Mesenchymal stem cell (in vitro differentiated cells and primary cell): ENCODE measurements at regions not wholly inside any gene's neighbourhood (a gene's known extent, or its start where the extent isn't known, plus 50 kb on each side); places are given as distances from the start of the nearest gene placed in this dataset.

Experiments used
- DNase-seq: peaks from one replicate; pipeline ENCODE4 v3.0.0-alpha.2; 2013
- H2AFZ ChIP-seq: one replicate; pipeline ENCODE4 v1.6.1; 2013; ENCODE audit warnings: low read depth, mild to moderate bottlenecking, control low read depth, inconsistent platforms, low read length, moderate library complexity
- H2AK5ac ChIP-seq: 2 replicates; pipeline ENCODE4 v1.6.1; 2013; ENCODE audit warnings: low read length, moderate library complexity, mild to moderate bottlenecking, inconsistent platforms; ENCODE audit not compliant: severe bottlenecking
- H2BK120ac ChIP-seq: one replicate; pipeline ENCODE4 v1.6.1; 2013; ENCODE audit warnings: low read depth, mild to moderate bottlenecking, inconsistent platforms, low read length, moderate library complexity
- H2BK12ac ChIP-seq, 2 experiments: one replicate each; pipeline ENCODE4 v1.6.1; 2013; ENCODE audit warnings: inconsistent platforms in 2 of 2, low read length in 2 of 2, mild to moderate bottlenecking in 2 of 2, moderate library complexity in 2 of 2, control low read depth in 1 of 2
- H2BK15ac ChIP-seq: one replicate; pipeline ENCODE4 v1.6.1; 2013; ENCODE audit warnings: mild to moderate bottlenecking, low read depth, inconsistent platforms; ENCODE audit not compliant: poor library complexity, severe bottlenecking
- H2BK5ac ChIP-seq: 2 replicates; pipeline ENCODE4 v1.6.1; 2013; ENCODE audit warnings: low read depth, mild to moderate bottlenecking, low read length, control low read depth, inconsistent platforms; ENCODE audit not compliant: poor library complexity, severe bottlenecking
- H3K14ac ChIP-seq, 2 experiments: one replicate each; pipeline ENCODE4 v1.6.1; 2013; ENCODE audit warnings: inconsistent platforms in 2 of 2, low read length in 2 of 2, control low read depth in 1 of 2, mild to moderate bottlenecking in 1 of 2, moderate library complexity in 1 of 2
- H3K18ac ChIP-seq, 2 experiments: one replicate each; pipeline ENCODE4 v1.6.1; 2013; ENCODE audit warnings: inconsistent platforms in 2 of 2, low read length in 2 of 2, control low read depth in 1 of 2, low read depth in 1 of 2, mild to moderate bottlenecking in 1 of 2
- H3K23ac ChIP-seq, 2 experiments: one replicate each; pipeline ENCODE4 v1.6.1; 2013; ENCODE audit warnings: inconsistent platforms in 2 of 2, low read length in 2 of 2, mild to moderate bottlenecking in 2 of 2, moderate library complexity in 2 of 2, control low read depth in 1 of 2
- H3K27ac ChIP-seq: 2 replicates; pipeline ENCODE4 v1.5.1; 2013; ENCODE audit warnings: mild to moderate bottlenecking, moderate library complexity, low read length, control low read depth, inconsistent platforms; ENCODE audit not compliant: poor library complexity, severe bottlenecking
- H3K27me3 ChIP-seq, 2 experiments: 2 replicates each; pipeline versions ENCODE4 v1.6.1 to v1.7.0; 2013; ENCODE audit warnings: low read length in 2 of 2, mild to moderate bottlenecking in 2 of 2, moderate library complexity in 2 of 2, control low read depth in 1 of 2, inconsistent platforms in 1 of 2; ENCODE audit not compliant: control insufficient read depth in 1 of 2, insufficient read depth in 1 of 2
- H3K36me3 ChIP-seq, 2 experiments: 2 replicates each; pipeline versions ENCODE4 v1.6.1 to v1.7.0; 2013; ENCODE audit warnings: low read length in 2 of 2, control low read depth in 1 of 2, inconsistent platforms in 1 of 2, low read depth in 1 of 2, mild to moderate bottlenecking in 1 of 2; ENCODE audit not compliant: insufficient read depth in 2 of 2, control insufficient read depth in 1 of 2
- H3K4ac ChIP-seq, 2 experiments: one replicate each; pipeline ENCODE4 v1.6.1; 2013; ENCODE audit warnings: inconsistent platforms in 2 of 2, low read length in 2 of 2, mild to moderate bottlenecking in 2 of 2, moderate library complexity in 2 of 2, control low read depth in 1 of 2, low read depth in 1 of 2
- H3K4me1 ChIP-seq: 2 replicates; pipeline ENCODE4 v1.6.1; 2013; ENCODE audit warnings: low read depth, low read length, control low read depth; ENCODE audit not compliant: control insufficient read depth, insufficient read depth
- H3K4me2 ChIP-seq: 2 replicates; pipeline ENCODE4 v1.6.1; 2013; ENCODE audit warnings: low read length, mild to moderate bottlenecking, inconsistent platforms; ENCODE audit not compliant: poor library complexity, severe bottlenecking
- H3K4me3 ChIP-seq, 2 experiments: 2 replicates each; pipeline versions ENCODE4 v1.5.1 to v1.7.0; 2013; ENCODE audit warnings: low read length in 2 of 2, mild to moderate bottlenecking in 2 of 2, control low read depth in 1 of 2, low read depth in 1 of 2; ENCODE audit not compliant: insufficient read depth in 1 of 2
- H3K79me1 ChIP-seq: replicated peaks from 2 replicates; pipeline ENCODE4 v1.6.1; 2013; ENCODE audit warnings: mild to moderate bottlenecking, control low read depth, low read length, inconsistent platforms; ENCODE audit not compliant: poor library complexity, severe bottlenecking
- H3K9ac ChIP-seq: 2 replicates; pipeline ENCODE4 v1.7.0; 2013; ENCODE audit warnings: mild to moderate bottlenecking, low read length, moderate library complexity
- H3K9me3 ChIP-seq: 2 replicates; pipeline ENCODE4 v1.7.0; 2013; ENCODE audit warnings: mild to moderate bottlenecking, low read length; ENCODE audit not compliant: control insufficient read depth
- H4K8ac ChIP-seq: one replicate; pipeline ENCODE4 v1.6.1; 2013; ENCODE audit warnings: inconsistent platforms, mild to moderate bottlenecking, low read length, moderate library complexity
- H4K91ac ChIP-seq: one replicate; pipeline ENCODE4 v1.6.1; 2013; ENCODE audit warnings: mild to moderate bottlenecking, low read length, inconsistent platforms
- WGBS: methylation state at CpG from one replicate; pipeline ENCODE4 v1.1.7; 2013; ENCODE audit warnings: mixed read lengths; 5-methylcytosine and 5-hydroxymethylcytosine counted together

DNA sequence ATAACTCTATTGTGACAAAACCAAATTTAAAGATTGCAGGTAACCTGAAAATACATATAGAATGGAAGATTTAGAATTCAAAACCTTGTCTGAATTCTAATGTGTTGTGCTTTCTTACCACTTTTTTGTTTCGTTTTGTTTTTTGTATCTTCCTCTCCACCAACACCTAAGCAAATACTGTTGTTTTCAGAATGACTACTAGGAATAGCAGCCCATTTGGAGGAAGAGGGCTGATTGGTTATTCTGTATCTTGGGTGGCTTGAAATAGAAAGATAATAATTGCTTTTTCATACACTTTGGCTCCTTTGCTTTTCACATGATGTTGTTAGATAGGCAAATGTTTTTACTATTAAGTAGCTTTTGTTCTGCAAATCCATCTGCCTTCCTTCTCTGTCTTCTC, 61.0 kb upstream of the LRRC7 start:
- no peak overlapping the region for H3K4me2 ChIP-seq
- no peaks in the 10 kb centered on the region for H3K4me1 ChIP-seq
- H2BK12ac ChIP-seq, result no peak overlapping the region
- no peak overlapping the region for H2BK120ac ChIP-seq
- H3K79me1 ChIP-seq, result no peaks in the 10 kb centered on the region
- H3K27ac ChIP-seq, result no peak overlapping the region
- H3K18ac ChIP-seq, result no peak overlapping the region
- H2BK5ac ChIP-seq, result no peak overlapping the region
- H3K9me3 ChIP-seq, result no peaks in the 10 kb centered on the region
- H2AFZ ChIP-seq, result no peak overlapping the region
- H3K23ac ChIP-seq, result no peak overlapping the region
- no peak overlapping the region for H3K4ac ChIP-seq
- no peak for DNase-seq
- no peak overlapping the region for H4K8ac ChIP-seq
- no peak overlapping the region for H3K14ac ChIP-seq
- no peak overlapping the region for H2BK15ac ChIP-seq
- no CpG with 5 or more reads among the region's 1 CpG for WGBS
- no peak overlapping the region for H2AK5ac ChIP-seq
- no peak overlapping the region for H3K4me3 ChIP-seq
- peaks cover 0 to 4% of the 10 kb centered on the region in 2 experiments for H3K27me3 ChIP-seq
- H3K9ac ChIP-seq, result no peak overlapping the region
- no peaks in the 10 kb centered on the region for H3K36me3 ChIP-seq
- no peak overlapping the region for H4K91ac ChIP-seq

GRCh38 chr1:69510026-69510425, 57.7 kb upstream of the LRRC7 start:
- Histone ChIP-seq H3K79me1 (no peaks in the 10 kb centered on the region), H3K14ac (no peak overlapping the region), H2BK15ac (no peak overlapping the region), H2AFZ (no peak overlapping the region), H3K4me3 (no peak overlapping the region), H3K9ac (no peak overlapping the region), H3K23ac (no peak overlapping the region), H2BK5ac (no peak overlapping the region), H2BK120ac (no peak overlapping the region), H2BK12ac (no peak overlapping the region), H3K4me2 (no peak overlapping the region), H3K18ac (no peak overlapping the region), H4K91ac (no peak overlapping the region), H4K8ac (no peak overlapping the region), H3K36me3 (no peaks in the 10 kb centered on the region), H3K9me3 (no peaks in the 10 kb centered on the region), H2AK5ac (no peak overlapping the region), H3K27me3 (peaks cover 0 to 4% of the 10 kb centered on the region in 2 experiments), H3K27ac (no peak overlapping the region), H3K4ac (no peak overlapping the region), H3K4me1 (no peaks in the 10 kb centered on the region)
- DNase-seq, result no peak
- WGBS, result 92% methylated on average over 1 of the region's 1 CpG

DNA sequence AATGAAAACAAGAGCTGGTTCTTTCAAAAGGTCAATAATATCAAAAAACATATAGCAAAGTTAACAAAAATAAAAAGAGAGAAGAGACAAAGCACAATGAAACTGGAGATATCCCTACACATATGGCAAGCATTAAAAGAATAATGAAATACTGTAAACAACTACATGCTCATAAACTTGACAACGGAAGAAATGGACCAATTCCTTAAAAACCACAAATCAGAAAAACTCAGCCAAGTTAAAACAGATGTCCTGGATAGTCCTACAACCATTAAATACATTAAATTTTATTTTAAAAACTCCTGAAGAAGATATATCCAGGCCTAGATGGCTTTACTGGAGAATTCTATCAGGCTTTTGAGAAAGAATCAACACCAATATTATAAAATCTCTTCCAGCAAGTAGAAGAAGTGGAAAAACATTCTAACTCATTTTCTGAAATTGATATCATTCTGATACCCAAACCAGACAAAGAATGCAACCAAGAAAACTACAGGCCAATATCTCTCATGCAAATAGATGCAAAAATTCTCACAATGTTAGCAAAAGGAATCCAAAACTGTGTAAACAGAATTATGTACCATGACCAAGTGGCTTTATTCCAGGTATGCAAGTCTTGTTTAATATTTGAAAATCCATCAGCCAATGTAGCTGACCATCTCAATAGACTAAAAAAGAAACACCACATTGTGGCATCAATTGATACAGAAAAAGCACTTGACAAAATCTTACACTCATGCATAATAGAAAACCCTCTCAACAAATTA, 56.1 kb upstream of the LRRC7 start:
- H2BK120ac ChIP-seq, result no peak overlapping the region
- no peak overlapping the region for H3K4me2 ChIP-seq
- H2BK12ac ChIP-seq, result no peak overlapping the region
- H4K8ac ChIP-seq, result no peak overlapping the region
- no peak overlapping the region for H2BK5ac ChIP-seq
- WGBS, result 90% methylated on average over 1 of the region's 1 CpG
- H3K4me1 ChIP-seq, result no peaks in the 10 kb centered on the region
- no peak overlapping the region for H2AK5ac ChIP-seq
- H3K27ac ChIP-seq, result no peak overlapping the region
- no peak overlapping the region for H4K91ac ChIP-seq
- peaks cover 0 to 4% of the 10 kb centered on the region in 2 experiments for H3K27me3 ChIP-seq
- no peak overlapping the region for H3K14ac ChIP-seq
- no peak overlapping the region for H2BK15ac ChIP-seq
- H3K9me3 ChIP-seq, result no peaks in the 10 kb centered on the region
- H3K4ac ChIP-seq, result no peak overlapping the region
- H3K79me1 ChIP-seq, result no peaks in the 10 kb centered on the region
- no peak overlapping the region for H3K4me3 ChIP-seq
- H3K23ac ChIP-seq, result no peak overlapping the region
- no peak overlapping the region for H2AFZ ChIP-seq
- DNase-seq, result no peak
- no peak overlapping the region for H3K9ac ChIP-seq
- H3K36me3 ChIP-seq, result no peaks in the 10 kb centered on the region
- H3K18ac ChIP-seq, result no peak overlapping the region

DNA sequence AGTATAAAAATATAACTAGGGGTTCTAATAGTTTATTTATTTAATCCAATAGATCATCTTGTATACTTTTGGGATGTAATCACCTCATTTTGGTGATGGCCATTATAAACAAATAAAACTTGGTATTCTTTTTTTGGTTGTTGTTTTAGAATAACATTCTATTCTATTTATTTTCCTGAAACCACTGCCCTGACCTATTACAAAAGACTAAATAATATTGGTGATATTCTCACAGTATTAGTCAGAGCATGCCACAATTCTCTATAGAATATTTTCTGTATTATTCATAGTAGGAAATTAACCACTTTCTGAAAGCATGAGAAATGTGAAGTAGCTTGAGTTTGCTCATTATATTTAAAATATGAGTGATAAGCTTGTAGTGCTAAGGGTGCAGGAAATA, 54.1 kb upstream of the LRRC7 start:
- no peak overlapping the region for H3K18ac ChIP-seq

More for the DNA sequence above, 54.1 kb upstream of the LRRC7 start:
- Histone ChIP-seq H3K9me3 (no peaks in the 10 kb centered on the region), H3K4me3 (no peak overlapping the region), H3K27me3 (peaks cover 0 to 8% of the 10 kb centered on the region in 2 experiments), H2BK15ac (no peak overlapping the region), H3K36me3 (no peaks in the 10 kb centered on the region), H3K4ac (no peak overlapping the region), H3K9ac (no peak overlapping the region), H3K23ac (no peak overlapping the region), H3K4me2 (no peak overlapping the region), H4K91ac (no peak overlapping the region), H3K27ac (no peak overlapping the region), H2AFZ (no peak overlapping the region), H2BK12ac (no peak overlapping the region), H2BK5ac (no peak overlapping the region), H2BK120ac (no peak overlapping the region), H2AK5ac (no peak overlapping the region), H3K14ac (no peak overlapping the region), H3K79me1 (no peaks in the 10 kb centered on the region), H4K8ac (no peak overlapping the region), H3K4me1 (no peaks in the 10 kb centered on the region)
- DNase-seq, result peak; percentile 22
